H1 (cell line): ENCODE measurements at regions not wholly inside any gene's neighbourhood (a gene's known extent, or its start where the extent isn't known, plus 50 kb on each side); places are given as distances from the start of the nearest gene placed in this dataset.

Experiments used
- SAP30 ChIP-seq: fragments of 300-600 bp; sonication (generic); IDR thresholded peaks from 2 replicates; pipeline ENCODE4 v1.7.1; 2012; ENCODE audit warnings: low read length, moderate library complexity, mild to moderate bottlenecking, inconsistent platforms; ENCODE audit not compliant: insufficient read depth, insufficient replicate concordance

- no peak for TF ChIP-seq SAP30
Observed at GRCh38 chr14:97074856-97075255, 277.7 kb downstream of the VRK1 start (continued).
